ENCODE measurements at regions not wholly inside any gene's neighbourhood (a gene's known extent, or its start where the extent isn't known, plus 50 kb on each side); places are given as distances from the start of the nearest gene placed in this dataset.

DNA sequence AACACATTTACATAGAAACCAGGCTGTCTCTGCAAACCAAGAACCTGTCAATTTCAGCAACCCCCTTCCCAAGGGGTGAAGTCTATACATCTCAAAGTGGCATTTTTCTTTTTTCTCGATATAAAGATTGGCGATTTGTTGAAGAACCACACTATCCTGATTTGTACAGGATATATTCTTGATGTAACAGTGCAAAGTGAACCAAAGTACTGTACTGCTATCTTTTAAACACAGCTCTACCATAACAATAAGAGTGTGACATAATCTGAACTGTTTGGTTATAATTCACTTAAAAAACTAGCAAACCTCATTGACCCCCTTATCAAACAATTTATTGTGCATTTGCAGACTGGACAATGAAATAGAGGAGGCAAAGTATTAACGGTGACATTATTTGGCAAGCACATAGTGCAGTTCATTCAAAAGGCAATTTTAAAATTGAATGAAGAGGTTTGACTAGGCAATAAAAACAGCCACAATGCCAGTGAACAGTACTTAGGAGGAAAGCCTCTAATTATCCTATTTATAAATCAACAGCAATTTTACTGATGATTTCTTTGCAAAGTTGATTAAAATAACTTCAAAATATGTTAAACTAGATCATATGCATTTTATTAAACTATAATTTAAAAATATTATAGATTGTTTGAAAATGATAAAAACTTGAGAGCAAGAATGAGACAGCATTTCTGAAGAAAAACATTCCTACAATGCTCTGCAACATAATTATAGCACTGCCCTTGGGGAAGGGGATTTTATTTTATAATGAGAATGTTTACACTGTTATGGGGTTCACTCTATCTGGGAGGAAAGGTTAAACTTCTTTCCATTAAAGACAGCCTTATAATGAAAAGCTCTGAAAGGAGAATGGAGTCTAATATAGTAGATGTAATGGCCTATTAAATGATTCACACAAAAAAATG lies 440.9 kb downstream of the ZEB2 start:
- no peak for TF ChIP-seq POLR2A (IDR thresholded peaks at IDR 0.05)
- TF ChIP-seq, protein P1, sequence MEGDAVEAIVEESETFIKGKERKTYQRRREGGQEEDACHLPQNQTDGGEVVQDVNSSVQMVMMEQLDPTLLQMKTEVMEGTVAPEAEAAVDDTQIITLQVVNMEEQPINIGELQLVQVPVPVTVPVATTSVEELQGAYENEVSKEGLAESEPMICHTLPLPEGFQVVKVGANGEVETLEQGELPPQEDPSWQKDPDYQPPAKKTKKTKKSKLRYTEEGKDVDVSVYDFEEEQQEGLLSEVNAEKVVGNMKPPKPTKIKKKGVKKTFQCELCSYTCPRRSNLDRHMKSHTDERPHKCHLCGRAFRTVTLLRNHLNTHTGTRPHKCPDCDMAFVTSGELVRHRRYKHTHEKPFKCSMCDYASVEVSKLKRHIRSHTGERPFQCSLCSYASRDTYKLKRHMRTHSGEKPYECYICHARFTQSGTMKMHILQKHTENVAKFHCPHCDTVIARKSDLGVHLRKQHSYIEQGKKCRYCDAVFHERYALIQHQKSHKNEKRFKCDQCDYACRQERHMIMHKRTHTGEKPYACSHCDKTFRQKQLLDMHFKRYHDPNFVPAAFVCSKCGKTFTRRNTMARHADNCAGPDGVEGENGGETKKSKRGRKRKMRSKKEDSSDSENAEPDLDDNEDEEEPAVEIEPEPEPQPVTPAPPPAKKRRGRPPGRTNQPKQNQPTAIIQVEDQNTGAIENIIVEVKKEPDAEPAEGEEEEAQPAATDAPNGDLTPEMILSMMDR (IDR thresholded peaks at IDR 0.05 in 8 of 11, conservative IDR thresholded peaks at IDR 0.05 in 3 of 11) = no peak
- no peak for TF ChIP-seq POLR2AphosphoS5 (IDR thresholded peaks at IDR 0.05)

All from spleen (tissue), 7 donors.